Activated naive CD4-positive, alpha-beta T cell treated with anti-CD3 and anti-CD28 coated beads, Interleukin-2, amount 10 ng/mL, durations not matched to agents 7 days and 5 days (primary cell): ENCODE measurements at regions not wholly inside any gene's neighbourhood (a gene's known extent, or its start where the extent isn't known, plus 50 kb on each side); places are given as distances from the start of the nearest gene placed in this dataset.
"Not testable (repeated sequence)": the region's sequence is repeated elsewhere in the genome, so short reads cannot be mapped to it uniquely, and the experiment has no call there.

Experiments used
- CTCF ChIA-PET: fragments of 350-600 bp; sonication (Branson Sonifier 250); formaldehyde crosslinking; loops from one replicate; lab custom pipeline; 2021; ENCODE audit warnings: antibody characterized with exemption; lab: Charles Lee
- DNase-seq: peaks from one replicate; pipeline ENCODE4 v3.0.0-alpha.2; 2020
- H3K27ac Mint-ChIP-seq: one replicate; pipeline ENCODE4 v1.8.0; 2021; ENCODE audit warnings: mild to moderate bottlenecking, moderate library complexity, mixed read lengths
- H3K27me3 Mint-ChIP-seq: one replicate; pipeline ENCODE4 v1.8.0; 2021; ENCODE audit warnings: mild to moderate bottlenecking, mixed read lengths
- H3K36me3 Mint-ChIP-seq: one replicate; pipeline ENCODE4 v1.8.0; 2021; ENCODE audit warnings: mixed read lengths
- H3K4me1 Mint-ChIP-seq: one replicate; pipeline ENCODE4 v1.8.0; 2021; ENCODE audit warnings: mixed read lengths
- H3K4me3 Mint-ChIP-seq: one replicate; pipeline ENCODE4 v1.8.0; 2021; ENCODE audit warnings: mild to moderate bottlenecking, moderate library complexity, mixed read lengths
- H3K9me3 Mint-ChIP-seq: one replicate; pipeline ENCODE4 v1.8.0; 2021; ENCODE audit warnings: mixed read lengths

- no peak overlapping the region for H3K27ac Mint-ChIP-seq
- H3K9me3 Mint-ChIP-seq = peaks cover 2% of the 10 kb centered on the region
- H3K27me3 Mint-ChIP-seq = no peaks in the 10 kb centered on the region
- H3K4me3 Mint-ChIP-seq = no peak overlapping the region
- no peak for DNase-seq
- H3K36me3 Mint-ChIP-seq = no peaks in the 10 kb centered on the region
- CTCF ChIA-PET = no interaction called here
- H3K4me1 Mint-ChIP-seq = no peaks in the 10 kb centered on the region
Measured at GRCh38 chr22:47304191-47304831, 541.9 kb downstream of the TBC1D22A start.

- H3K27ac Mint-ChIP-seq = no peak overlapping the region
- no peaks in the 10 kb centered on the region for H3K36me3 Mint-ChIP-seq
- H3K9me3 Mint-ChIP-seq = peaks cover 2% of the 10 kb centered on the region
- DNase-seq = no peak
- CTCF ChIA-PET = no interaction called here
- H3K4me1 Mint-ChIP-seq = no peaks in the 10 kb centered on the region
- no peak overlapping the region for H3K4me3 Mint-ChIP-seq
- no peaks in the 10 kb centered on the region for H3K27me3 Mint-ChIP-seq
Measured at GRCh38 chr22:47303161-47303890, 540.9 kb downstream of the TBC1D22A start.

GRCh38 chr22:47302587-47302986 lies 540.1 kb downstream of the TBC1D22A start:
- CTCF ChIA-PET, H3K4me1 Mint-ChIP-seq, H3K27ac Mint-ChIP-seq, H3K9me3 Mint-ChIP-seq, H3K36me3 Mint-ChIP-seq, H3K27me3 Mint-ChIP-seq, H3K4me3 Mint-ChIP-seq, DNase-seq: not testable (repeated sequence)

GRCh38 chr22:47301820-47302475 lies 539.5 kb downstream of the TBC1D22A start:
- Mint-ChIP-seq H3K9me3 (peaks cover under 1% of the 10 kb centered on the region), H3K4me3 (no peak overlapping the region), H3K36me3 (no peaks in the 10 kb centered on the region), H3K4me1 (no peaks in the 10 kb centered on the region), H3K27me3 (peaks cover 3% of the 10 kb centered on the region), H3K27ac (no peak overlapping the region)
- no peak for DNase-seq
- CTCF ChIA-PET = no interaction called here

GRCh38 chr22:47300698-47301405 lies 538.4 kb downstream of the TBC1D22A start:
- H3K27me3 Mint-ChIP-seq = peaks cover 3% of the 10 kb centered on the region
- H3K9me3 Mint-ChIP-seq = no peaks in the 10 kb centered on the region
- H3K27ac Mint-ChIP-seq = no peak overlapping the region
- CTCF ChIA-PET = no interaction called here
- no peak for DNase-seq
- no peaks in the 10 kb centered on the region for H3K4me1 Mint-ChIP-seq
- no peaks in the 10 kb centered on the region for H3K36me3 Mint-ChIP-seq
- no peak overlapping the region for H3K4me3 Mint-ChIP-seq

GRCh38 chr22:47299863-47300697 lies 537.6 kb downstream of the TBC1D22A start:
- CTCF ChIA-PET = no interaction called here
- peaks cover 3% of the 10 kb centered on the region for H3K27me3 Mint-ChIP-seq
- H3K9me3 Mint-ChIP-seq = no peaks in the 10 kb centered on the region
- no peaks in the 10 kb centered on the region for H3K36me3 Mint-ChIP-seq
- no peak overlapping the region for H3K4me3 Mint-ChIP-seq
- no peaks in the 10 kb centered on the region for H3K4me1 Mint-ChIP-seq
- no peak overlapping the region for H3K27ac Mint-ChIP-seq
- DNase-seq = no peak

GRCh38 chr22:47299211-47299862 lies 536.9 kb downstream of the TBC1D22A start:
- Mint-ChIP-seq H3K4me3 (no peak overlapping the region), H3K36me3 (no peaks in the 10 kb centered on the region), H3K27me3 (peaks cover 3% of the 10 kb centered on the region), H3K9me3 (no peaks in the 10 kb centered on the region), H3K27ac (no peak overlapping the region), H3K4me1 (no peaks in the 10 kb centered on the region)
- CTCF ChIA-PET = no interaction called here
- DNase-seq = no peak

GRCh38 chr22:47298017-47298785 lies 535.8 kb downstream of the TBC1D22A start:
- H3K9me3 Mint-ChIP-seq = no peaks in the 10 kb centered on the region
- CTCF ChIA-PET = no interaction called here

GRCh38 chr22:47297261-47298016 lies 535.0 kb downstream of the TBC1D22A start:
- CTCF ChIA-PET = no interaction called here
- H3K36me3 Mint-ChIP-seq = no peaks in the 10 kb centered on the region
- no peaks in the 10 kb centered on the region for H3K9me3 Mint-ChIP-seq
- no peak for DNase-seq
- no peaks in the 10 kb centered on the region for H3K4me1 Mint-ChIP-seq
- no peak overlapping the region for H3K4me3 Mint-ChIP-seq
- H3K27ac Mint-ChIP-seq = no peak overlapping the region
- H3K27me3 Mint-ChIP-seq = peaks cover 3% of the 10 kb centered on the region

More at GRCh38 chr22:47298017-47298785, 535.8 kb downstream of the TBC1D22A start:
- no peak for DNase-seq
- H3K27ac Mint-ChIP-seq = peak overlapping the region; percentile 37
- no peaks in the 10 kb centered on the region for H3K36me3 Mint-ChIP-seq
- peaks cover 3% of the 10 kb centered on the region for H3K27me3 Mint-ChIP-seq
- no peaks in the 10 kb centered on the region for H3K4me1 Mint-ChIP-seq
- H3K4me3 Mint-ChIP-seq = no peak overlapping the region

GRCh38 chr22:47296405-47297260 lies 534.2 kb downstream of the TBC1D22A start:
- H3K4me3 Mint-ChIP-seq = no peak overlapping the region
- peaks cover 3% of the 10 kb centered on the region for H3K27me3 Mint-ChIP-seq
- no peak for DNase-seq
- no peaks in the 10 kb centered on the region for H3K36me3 Mint-ChIP-seq
- no peaks in the 10 kb centered on the region for H3K9me3 Mint-ChIP-seq
- no peak overlapping the region for H3K27ac Mint-ChIP-seq
- no peaks in the 10 kb centered on the region for H3K4me1 Mint-ChIP-seq
- CTCF ChIA-PET = no interaction called here

- H3K27ac Mint-ChIP-seq = no peak overlapping the region
- H3K9me3 Mint-ChIP-seq = no peaks in the 10 kb centered on the region
- H3K36me3 Mint-ChIP-seq = no peaks in the 10 kb centered on the region
- no peak overlapping the region for H3K4me3 Mint-ChIP-seq
- peaks cover 3% of the 10 kb centered on the region for H3K27me3 Mint-ChIP-seq
- CTCF ChIA-PET = no interaction called here
- no peaks in the 10 kb centered on the region for H3K4me1 Mint-ChIP-seq
- no peak for DNase-seq
Measured at GRCh38 chr22:47295982-47296381, 533.5 kb downstream of the TBC1D22A start.
